Hepatocyte (in vitro differentiated cells): ENCODE measurements at regions not wholly inside any gene's neighbourhood (a gene's known extent, or its start where the extent isn't known, plus 50 kb on each side); places are given as distances from the start of the nearest gene placed in this dataset.

Experiments used
- DNase-seq: peaks from one replicate; pipeline ENCODE4 v3.0.0-alpha.2; 2016; ENCODE audit warnings: low spot score
- H2AFZ ChIP-seq: fragments of 200-600 bp; sonication (generic); 2 replicates; pipeline ENCODE4 v1.6.0; 2016; ENCODE audit warnings: antibody characterized with exemption, mild to moderate bottlenecking
- H3K27ac ChIP-seq: fragments of 200-600 bp; sonication (generic); 2 replicates; pipeline ENCODE4 v1.5.1; 2016; ENCODE audit warnings: mild to moderate bottlenecking
- H3K27me3 ChIP-seq: fragments of 200-600 bp; sonication (generic); 2 replicates; pipeline ENCODE4 v1.6.1; 2016
- H3K36me3 ChIP-seq: fragments of 200-600 bp; sonication (generic); replicated peaks from 2 replicates; pipeline ENCODE4 v1.5.1; 2016; ENCODE audit warnings: low read depth; ENCODE audit not compliant: insufficient read depth
- H3K4me1 ChIP-seq: fragments of 200-600 bp; sonication (generic); 2 replicates; pipeline ENCODE4 v1.5.1; 2016; ENCODE audit warnings: mild to moderate bottlenecking, moderate library complexity; ENCODE audit not compliant: insufficient read depth
- H3K4me2 ChIP-seq: fragments of 200-600 bp; sonication (generic); 2 replicates; pipeline ENCODE4 v1.6.0; 2016
- H3K4me3 ChIP-seq: fragments of 200-600 bp; sonication (generic); 2 replicates; pipeline ENCODE4 v1.5.1; 2016; ENCODE audit warnings: mild to moderate bottlenecking
- H3K79me2 ChIP-seq: fragments of 200-600 bp; sonication (generic); 2 replicates; pipeline ENCODE4 v1.6.0; 2017; ENCODE audit warnings: mild to moderate bottlenecking
- H3K9me2 ChIP-seq: fragments of 200-600 bp; sonication (generic); replicated peaks from 2 replicates; pipeline ENCODE4 v1.6.0; 2017; ENCODE audit warnings: mild to moderate bottlenecking; ENCODE audit not compliant: insufficient read depth
- H3K9me3 ChIP-seq: fragments of 200-600 bp; sonication (generic); 2 replicates; pipeline ENCODE4 v1.5.1; 2016; ENCODE audit warnings: low read depth, mild to moderate bottlenecking
- H4K20me1 ChIP-seq: fragments of 200-600 bp; sonication (generic); 2 replicates; pipeline ENCODE4 v1.6.0; 2016; ENCODE audit warnings: mild to moderate bottlenecking; ENCODE audit not compliant: insufficient read depth, poor library complexity, severe bottlenecking
- EZH2 ChIP-seq: fragments of 200-600 bp; sonication (generic); IDR thresholded peaks from 2 replicates; pipeline ENCODE4 v1.6.1; 2016; ENCODE audit warnings: antibody characterized with exemption, mild to moderate bottlenecking, borderline replicate concordance
- EZH2phosphoT487 ChIP-seq: fragments of 200-600 bp; sonication (generic); IDR thresholded peaks from one replicate; pipeline ENCODE4 v1.6.1; 2018; ENCODE audit warnings: antibody characterized with exemption, mild to moderate bottlenecking, low read depth, moderate library complexity; ENCODE audit not compliant: unreplicated experiment, severe bottlenecking
- WGBS: methylation state at CpG from one replicate; pipeline ENCODE4 v1.1.6; 2016; ENCODE audit warnings: low lambda C conversion rate; ENCODE audit errors: missing lambda C conversion rate; 5-methylcytosine and 5-hydroxymethylcytosine counted together
- TF ChIP-seq, protein P1 (sequence below): fragments of 200-600 bp; sonication (generic); IDR thresholded peaks from 2 replicates; pipeline ENCODE4 v1.5.1; 2016; ENCODE audit warnings: antibody characterized with exemption, mild to moderate bottlenecking; ENCODE audit not compliant: poor library complexity

DNA sequence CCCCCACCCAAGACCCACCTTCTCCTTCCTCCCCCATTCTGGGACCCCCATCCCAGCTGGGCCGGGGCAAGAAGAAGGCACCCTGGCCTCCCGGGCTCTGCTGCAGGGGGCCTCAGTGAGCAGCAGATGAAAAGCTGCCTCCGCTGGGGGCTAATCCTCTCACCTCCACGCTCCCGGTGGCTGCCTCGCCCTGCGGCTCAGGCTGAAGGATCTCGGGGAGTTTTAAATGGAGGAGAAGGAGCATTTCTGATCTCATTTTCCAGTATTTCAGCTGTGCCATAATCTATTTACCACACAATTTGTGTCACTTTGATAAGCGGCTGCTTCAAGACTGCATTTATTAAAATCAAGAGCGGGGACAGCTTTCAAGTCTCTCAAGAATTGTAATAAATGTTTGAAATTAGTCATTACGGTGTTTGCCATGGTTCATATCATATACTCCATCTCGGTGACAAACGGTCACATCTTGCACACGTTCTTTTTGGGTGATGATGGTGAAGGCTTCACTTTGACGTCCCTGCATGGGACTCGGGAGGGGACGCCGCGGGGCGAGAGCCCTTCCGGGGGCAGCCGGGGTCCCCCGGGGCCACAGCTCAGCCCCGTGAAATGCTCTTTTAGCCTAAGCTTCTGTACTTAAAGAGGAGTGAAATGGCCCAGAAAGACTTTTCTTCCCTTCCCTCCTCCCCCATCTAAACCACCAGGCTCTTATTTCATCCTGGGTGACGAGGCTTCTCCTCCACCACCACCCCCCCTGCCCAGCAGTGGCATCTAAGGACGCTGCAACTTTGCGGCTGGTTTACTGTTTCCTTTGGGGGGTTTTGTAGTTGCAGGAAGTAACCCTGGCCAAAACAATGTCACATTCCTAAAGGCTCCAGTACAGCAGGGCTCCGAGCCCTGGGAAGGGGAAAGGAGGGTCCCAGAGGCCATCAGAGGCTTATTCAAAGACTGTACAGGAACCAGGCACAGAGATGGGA, 313.1 kb upstream of the TNRC6C start:
- no peak overlapping the region for H3K27ac ChIP-seq
- no peaks in the 10 kb centered on the region for H3K9me3 ChIP-seq
- H3K27me3 ChIP-seq, result peaks cover 8% of the 10 kb centered on the region
- no peaks in the 10 kb centered on the region for H3K9me2 ChIP-seq
- no peak overlapping the region for H3K4me3 ChIP-seq
- H3K79me2 ChIP-seq, result no peaks in the 10 kb centered on the region
- H3K4me2 ChIP-seq, result no peak overlapping the region
- DNase-seq, result no peak
- H2AFZ ChIP-seq, result no peak overlapping the region
- WGBS, result 55% methylated on average over 28 of the region's 28 CpGs
- no peaks in the 10 kb centered on the region for H3K36me3 ChIP-seq
- no peaks in the 10 kb centered on the region for H3K4me1 ChIP-seq
- TF ChIP-seq EZH2 (no peak), EZH2phosphoT487 (no peak)
- TF ChIP-seq, protein P1, sequence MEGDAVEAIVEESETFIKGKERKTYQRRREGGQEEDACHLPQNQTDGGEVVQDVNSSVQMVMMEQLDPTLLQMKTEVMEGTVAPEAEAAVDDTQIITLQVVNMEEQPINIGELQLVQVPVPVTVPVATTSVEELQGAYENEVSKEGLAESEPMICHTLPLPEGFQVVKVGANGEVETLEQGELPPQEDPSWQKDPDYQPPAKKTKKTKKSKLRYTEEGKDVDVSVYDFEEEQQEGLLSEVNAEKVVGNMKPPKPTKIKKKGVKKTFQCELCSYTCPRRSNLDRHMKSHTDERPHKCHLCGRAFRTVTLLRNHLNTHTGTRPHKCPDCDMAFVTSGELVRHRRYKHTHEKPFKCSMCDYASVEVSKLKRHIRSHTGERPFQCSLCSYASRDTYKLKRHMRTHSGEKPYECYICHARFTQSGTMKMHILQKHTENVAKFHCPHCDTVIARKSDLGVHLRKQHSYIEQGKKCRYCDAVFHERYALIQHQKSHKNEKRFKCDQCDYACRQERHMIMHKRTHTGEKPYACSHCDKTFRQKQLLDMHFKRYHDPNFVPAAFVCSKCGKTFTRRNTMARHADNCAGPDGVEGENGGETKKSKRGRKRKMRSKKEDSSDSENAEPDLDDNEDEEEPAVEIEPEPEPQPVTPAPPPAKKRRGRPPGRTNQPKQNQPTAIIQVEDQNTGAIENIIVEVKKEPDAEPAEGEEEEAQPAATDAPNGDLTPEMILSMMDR, result no peak
- H4K20me1 ChIP-seq, result no peaks in the 10 kb centered on the region

DNA sequence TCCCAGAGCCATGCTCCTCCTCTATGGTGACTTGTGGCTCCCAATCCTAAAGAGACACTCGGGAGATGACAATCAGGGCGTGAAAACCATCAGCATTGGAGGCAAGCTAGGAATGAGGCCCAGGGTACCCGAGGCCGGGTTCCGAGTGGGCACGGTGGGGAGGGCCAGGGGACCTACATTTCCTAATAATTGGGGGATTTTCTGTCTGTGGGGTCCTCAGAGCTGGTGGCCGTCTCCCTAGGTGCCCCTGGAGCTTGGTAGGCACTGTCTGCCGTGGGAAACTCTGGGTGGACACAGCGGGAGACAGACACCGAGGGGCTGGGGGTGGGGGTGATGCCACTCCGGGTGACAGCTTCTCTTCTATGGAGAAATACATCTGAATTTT, 312.5 kb upstream of the TNRC6C start:
- Histone ChIP-seq H3K9me3 (no peaks in the 10 kb centered on the region), H3K36me3 (no peaks in the 10 kb centered on the region), H3K9me2 (no peaks in the 10 kb centered on the region), H3K27me3 (peaks cover 8% of the 10 kb centered on the region), H3K79me2 (no peaks in the 10 kb centered on the region), H3K4me1 (no peaks in the 10 kb centered on the region), H4K20me1 (no peaks in the 10 kb centered on the region), H2AFZ (no peak overlapping the region), H3K4me2 (no peak overlapping the region), H3K27ac (no peak overlapping the region), H3K4me3 (no peak overlapping the region)
- 87% methylated on average over 11 of the region's 11 CpGs for WGBS
- TF ChIP-seq EZH2phosphoT487 (no peak), EZH2 (no peak)
- TF ChIP-seq, protein P1, result no peak
- DNase-seq, result no peak

DNA sequence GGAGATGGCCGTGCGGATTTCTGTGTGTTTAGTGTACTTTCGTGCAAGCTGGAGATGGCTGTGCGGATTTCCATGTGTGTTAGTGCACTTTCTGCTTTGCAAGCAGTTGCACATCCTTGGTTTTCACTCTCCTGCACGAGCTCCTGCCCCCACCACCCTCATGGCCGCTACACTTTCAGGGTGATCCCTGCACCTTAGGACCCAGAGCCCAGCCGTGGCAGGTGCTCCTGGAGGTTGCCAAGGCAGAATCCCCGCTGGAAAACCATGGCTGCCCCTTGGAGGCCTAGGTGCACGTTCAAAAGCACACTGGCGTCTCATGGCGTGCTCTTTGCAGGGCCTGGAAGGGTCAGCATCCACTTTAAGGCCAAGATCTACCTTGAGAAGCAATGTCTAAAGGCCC, 311.0 kb upstream of the TNRC6C start:
- H2AFZ ChIP-seq, result no peak overlapping the region
- H3K9me2 ChIP-seq, result no peaks in the 10 kb centered on the region
- no peaks in the 10 kb centered on the region for H4K20me1 ChIP-seq
- TF ChIP-seq, protein P1, result no peak
- TF ChIP-seq EZH2phosphoT487 (no peak), EZH2 (no peak)
- H3K36me3 ChIP-seq, result no peaks in the 10 kb centered on the region
- no peaks in the 10 kb centered on the region for H3K79me2 ChIP-seq
- no peak overlapping the region for H3K4me2 ChIP-seq
- no peaks in the 10 kb centered on the region for H3K4me1 ChIP-seq
- WGBS, result 81% methylated on average over 11 of the region's 11 CpGs
- H3K27ac ChIP-seq, result no peak overlapping the region
- H3K9me3 ChIP-seq, result no peaks in the 10 kb centered on the region
- no peak for DNase-seq
- H3K4me3 ChIP-seq, result no peak overlapping the region
- H3K27me3 ChIP-seq, result peaks cover 8% of the 10 kb centered on the region
